A204.1 (cell line): ENCODE measurements at regions not wholly inside any gene's neighbourhood (a gene's known extent, or its start where the extent isn't known, plus 50 kb on each side); places are given as distances from the start of the nearest gene placed in this dataset.
"Not testable (repeated sequence)": the region's sequence is repeated elsewhere in the genome, so short reads cannot be mapped to it uniquely, and the experiment has no call there.

Source experiments
- FAIRE-seq: peaks from 2 replicates; lab custom pipeline; 2012; peaks lifted over from hg19 to GRCh38; lab: Jason Lieb, UNC

DNA sequence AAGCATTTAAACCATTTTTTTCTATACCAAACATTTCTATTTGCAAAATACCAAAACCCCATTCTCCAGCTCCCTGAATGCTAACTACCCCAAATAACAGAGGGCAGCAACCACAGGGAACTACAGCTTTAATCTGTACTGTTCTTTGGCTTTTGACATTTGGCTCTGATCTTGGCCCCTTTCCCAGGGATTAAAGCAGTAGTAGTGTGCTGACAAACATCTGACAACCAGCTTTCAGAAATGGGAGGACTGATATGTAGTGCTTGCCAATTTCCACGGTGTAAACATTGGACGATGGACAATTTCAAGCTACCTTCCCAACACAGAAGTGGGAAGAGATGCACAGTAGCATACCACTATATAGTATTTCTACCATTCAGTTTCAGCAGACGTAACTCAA is 88.4 kb upstream of the TEAD1 start:
- FAIRE-seq = no peak

DNA sequence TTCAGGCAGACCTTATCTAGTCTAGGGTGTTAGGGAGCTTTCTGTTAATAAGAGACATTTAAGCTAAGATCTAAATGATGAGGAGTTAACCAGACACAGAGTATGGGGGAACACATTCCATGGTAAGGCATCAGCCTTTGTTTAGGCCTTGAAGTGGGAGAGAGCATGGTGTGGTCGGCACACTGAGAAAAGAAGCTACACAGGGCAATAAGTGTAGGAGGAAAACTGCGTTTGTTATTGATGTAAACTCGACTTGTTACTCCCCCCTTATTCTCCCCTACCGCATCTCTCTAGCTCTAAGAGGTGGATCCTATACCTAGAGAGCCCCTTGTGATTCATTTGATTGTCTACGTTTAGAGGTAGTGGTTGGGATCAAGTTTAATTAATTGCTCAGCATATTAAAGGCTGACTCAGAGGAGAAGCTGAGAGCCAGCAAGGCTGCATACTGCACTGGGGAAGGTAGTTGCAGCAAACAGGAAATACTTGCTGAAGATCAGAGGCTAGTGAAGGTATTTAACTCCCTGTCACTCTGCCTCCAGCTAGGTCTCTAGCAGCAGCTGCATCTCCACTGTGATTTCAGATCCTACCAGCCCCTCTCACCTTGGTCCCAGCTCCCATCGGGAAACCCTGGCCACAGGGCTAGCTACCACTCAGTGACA is 86.8 kb upstream of the TEAD1 start:
- FAIRE-seq = no peak

DNA sequence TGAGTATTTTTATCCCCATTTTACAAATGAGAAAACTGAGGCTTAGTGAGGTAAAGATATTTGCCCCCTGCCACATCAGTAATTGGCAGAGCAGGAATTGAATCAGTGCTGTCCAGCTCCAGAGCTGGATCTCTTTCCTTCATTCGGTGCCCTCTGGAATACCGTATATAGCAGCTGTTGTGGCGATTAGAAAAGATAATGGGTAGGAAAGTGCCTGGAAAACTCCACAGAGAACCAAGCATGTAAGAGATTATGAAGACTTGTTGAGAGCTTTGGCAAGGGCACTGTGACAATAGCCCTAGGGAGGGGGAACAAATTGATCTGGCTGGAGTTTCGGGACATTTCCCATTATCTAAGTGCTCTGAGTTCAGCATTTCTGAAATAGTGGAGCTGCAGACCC is 82.5 kb upstream of the TEAD1 start:
- FAIRE-seq = no peak

DNA sequence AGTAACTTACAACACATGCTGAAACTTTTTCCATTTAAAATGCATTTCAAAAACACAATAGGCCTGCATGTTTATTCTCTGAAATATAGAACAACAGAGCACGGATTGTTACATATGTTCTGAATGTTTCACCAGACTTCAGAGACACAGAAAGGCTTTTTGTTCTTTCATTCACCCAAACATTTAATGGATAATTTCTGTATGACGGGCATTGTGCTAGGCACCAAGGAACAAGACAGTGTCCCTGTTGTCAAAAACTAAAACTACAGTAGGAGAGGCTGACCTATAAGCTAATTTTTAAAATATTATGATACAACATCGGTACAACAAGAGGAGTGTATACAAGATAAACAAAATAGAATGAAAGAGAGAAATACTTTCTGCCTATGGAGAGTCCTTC is 81.9 kb upstream of the TEAD1 start:
- FAIRE-seq = no peak

DNA sequence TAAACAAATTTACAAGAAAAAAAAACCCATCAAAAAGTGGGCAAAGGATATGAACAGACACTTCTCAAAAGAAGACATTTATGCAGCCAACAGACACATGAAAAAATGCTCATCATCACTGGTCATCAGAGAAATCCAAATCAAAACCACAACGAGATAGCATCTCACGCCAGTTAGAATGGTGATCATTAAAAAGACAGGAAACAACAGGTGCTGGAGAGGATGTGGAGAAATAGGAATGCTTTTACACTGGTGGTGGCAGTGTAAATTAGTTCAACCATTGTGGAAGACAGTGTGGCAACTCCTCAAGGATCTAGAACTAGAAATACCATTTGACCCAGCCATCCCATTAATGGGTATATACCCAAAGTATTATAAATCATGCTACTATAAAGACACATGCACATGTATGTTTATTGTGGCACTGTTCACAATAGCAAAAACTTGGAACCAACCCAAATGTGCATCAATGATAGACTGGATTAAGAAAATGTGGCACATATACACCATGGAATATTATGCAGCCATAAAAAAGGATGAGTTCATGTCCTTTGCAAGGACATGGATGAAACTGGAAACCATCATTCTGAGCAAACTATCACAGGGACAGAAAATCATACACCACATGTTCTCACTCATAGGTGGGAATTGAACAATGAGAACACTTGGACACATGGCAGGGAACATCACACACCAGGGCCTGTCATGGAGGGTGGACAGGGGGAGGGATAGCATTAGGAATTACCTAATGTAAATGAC is 79.0 kb upstream of the TEAD1 start:
- not testable (repeated sequence) for FAIRE-seq

DNA sequence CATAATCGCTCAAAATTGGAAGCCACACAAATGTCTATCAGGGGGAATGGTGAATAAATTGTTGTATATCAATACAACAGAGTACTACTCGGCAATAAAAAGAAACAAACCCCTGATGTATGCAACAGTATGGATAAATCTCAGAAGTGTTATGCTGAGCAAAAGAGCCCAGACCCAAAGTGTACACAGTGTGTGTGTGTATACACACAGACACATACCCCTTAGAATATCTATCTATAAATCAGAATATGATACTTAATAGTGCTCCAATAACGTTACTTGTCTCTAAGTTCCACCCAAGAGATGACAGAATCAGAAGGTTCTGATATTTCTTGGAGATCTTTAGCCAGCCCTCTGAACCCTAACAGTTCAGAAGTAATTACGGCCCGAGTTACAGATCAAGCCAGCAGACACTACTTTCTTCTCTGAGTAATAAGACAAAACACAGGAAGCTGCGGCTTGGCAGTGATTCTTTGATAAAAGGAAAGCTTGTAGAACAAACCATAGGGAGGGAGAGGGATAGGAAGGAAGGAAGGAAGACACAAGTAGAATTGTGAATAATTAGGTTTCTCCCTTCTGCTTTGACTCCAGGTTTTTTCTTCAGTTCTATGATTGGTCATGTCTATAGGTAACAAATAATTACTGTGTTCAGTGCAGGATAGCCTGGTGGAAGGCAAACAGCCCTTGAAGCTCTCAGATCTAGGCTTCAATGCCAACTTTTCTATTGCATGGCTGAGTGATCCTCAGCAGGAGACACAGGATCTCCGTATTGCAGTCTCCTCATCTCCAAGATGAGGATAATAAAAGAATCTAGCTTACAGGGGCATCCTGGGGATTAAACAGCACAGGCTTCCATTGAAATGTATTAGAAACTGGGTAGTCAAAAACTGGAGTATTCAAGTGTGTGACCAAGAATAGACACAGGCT is 75.6 kb upstream of the TEAD1 start:
- FAIRE-seq = no peak

DNA sequence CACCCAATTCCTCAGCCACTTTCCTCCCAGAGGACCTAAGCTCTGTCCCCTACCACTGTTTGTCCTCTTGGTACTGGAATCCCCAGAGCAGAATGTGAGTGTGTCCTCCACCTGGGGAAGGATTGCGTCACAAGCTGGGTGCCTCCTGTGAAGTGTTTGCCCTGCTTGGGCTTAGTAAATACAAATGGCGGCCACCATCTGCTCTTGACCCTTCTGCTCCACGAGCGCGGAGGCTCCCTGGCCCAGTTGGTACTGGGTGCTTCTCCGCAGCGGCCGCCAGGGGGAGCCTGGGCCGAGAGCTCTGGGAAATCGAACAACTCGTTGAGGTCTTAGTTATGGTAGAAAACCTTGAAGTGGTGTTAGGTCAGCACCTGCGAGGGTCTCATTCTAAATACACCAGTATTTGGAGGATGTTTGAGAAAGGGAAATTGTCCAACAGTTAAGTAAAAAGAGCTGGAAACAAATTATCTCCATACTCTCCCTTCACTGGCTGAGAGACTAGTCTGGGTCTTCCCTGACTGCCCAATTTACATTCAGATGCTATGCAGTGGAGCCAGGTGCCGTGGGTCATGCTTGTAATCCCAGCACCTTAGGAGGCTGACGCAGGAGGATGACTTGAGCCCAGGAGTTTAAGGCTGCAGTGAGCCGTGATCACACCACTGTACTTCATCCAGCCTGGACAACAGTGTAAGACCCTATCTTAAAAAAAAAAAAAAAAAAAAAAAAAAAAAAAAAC is 74.6 kb upstream of the TEAD1 start:
- no peak for FAIRE-seq

DNA sequence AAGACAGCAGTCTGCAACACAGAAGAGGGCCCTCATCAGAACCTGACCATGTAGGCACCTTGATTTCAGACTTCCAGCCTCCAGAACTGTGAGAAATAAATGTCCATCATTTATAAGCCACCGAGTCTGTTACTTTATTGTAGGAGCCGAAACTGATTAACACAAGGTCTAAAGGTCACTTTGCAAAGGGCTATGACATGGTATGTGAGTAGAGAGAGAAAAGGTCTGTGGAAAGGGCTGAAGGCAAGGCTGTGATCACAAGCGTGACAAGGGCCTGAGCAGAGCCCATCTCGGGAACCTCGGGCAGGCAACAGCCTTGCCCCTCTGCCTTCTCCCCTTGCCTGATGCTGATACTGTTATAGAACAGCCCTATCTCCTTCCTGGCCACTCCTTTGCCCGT is 73.4 kb upstream of the TEAD1 start:
- FAIRE-seq = no peak

DNA sequence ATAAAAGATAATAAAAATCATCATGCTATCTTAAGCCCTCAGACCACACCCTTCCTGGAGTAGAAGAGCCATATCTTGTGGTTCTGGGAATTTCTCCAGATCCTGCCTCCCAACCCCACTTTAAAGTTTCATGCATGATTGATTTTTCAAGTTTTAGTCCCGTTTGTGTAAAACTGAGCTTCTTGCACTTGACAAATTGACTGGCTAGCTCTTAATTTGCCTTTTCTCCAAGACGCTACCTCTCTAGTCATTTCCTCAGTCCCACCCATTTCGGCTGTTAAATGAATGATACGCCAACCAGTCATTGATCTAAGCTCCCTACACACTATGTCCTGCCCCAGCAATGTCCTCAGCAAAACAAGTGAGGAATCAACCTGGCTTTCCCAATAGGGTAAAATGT is 71.8 kb upstream of the TEAD1 start:
- no peak for FAIRE-seq

DNA sequence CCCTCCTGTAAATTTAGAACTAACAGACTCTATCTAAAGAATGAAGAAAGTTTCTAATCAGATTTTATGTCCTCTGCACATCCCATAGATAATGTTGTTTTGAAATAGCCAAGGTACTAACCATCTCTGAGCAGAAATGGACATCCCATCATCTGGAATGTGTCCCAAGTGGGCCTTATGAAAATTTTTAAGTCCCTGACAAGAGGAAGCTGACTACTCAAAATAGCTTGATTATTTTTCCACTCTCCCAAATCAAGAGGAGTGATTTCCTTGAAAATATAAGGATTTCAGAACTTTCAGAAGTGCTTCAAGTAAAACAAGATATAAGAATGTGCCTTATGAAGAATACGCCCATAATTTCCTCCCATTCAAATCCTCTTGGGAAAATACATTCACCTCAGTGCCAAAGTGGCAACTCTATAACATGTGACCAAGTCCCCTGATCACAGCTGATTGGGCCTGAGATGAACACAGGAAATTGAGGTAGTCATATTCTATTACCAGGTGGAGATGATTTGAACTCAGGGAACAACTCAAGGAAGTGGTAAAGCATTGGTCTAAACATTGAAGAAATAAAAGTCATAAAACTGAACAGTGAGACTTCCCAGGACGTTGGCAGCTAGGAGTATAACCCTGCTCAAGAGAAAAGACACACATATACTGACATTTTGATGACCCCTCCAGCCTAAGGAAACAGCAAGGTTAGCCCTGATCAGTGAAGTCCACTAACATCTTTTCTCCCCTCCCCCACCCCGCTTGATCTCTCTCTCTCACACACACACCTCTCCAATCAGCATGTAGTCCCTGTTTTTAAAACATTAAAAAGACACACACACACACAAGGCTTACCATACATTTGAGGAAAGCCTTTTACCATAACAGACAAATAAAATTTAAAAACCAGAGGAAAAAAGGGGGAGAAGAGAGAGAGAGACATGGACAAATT is 70.8 kb upstream of the TEAD1 start:
- no peak for FAIRE-seq

DNA sequence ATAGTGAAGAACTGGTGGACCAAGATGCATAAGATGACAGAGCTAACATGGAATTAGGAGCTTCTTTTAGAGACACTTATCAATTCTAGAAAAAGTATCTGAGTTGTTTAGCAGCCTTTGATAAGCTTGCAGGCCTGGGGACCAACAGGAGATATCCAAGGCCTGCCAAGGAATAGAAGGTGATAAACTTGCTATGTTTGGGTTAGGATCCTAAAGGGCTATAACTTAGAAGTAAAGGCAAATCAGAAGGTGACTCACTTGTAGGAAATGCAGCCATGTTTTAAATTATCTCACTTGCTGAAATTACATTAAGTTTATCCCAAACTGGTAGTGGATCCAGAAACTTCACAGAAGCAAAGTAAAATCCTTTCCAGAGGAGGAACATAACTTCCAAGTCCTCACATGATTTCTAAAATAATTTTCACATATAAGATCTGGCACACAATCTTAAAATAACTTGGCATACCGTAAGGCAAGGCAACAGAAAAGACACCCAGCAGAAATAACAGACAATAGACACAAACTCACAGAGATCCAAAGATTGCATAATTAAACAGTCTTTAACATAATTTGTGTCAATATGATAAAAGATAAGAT is 69.6 kb upstream of the TEAD1 start:
- no peak for FAIRE-seq

DNA sequence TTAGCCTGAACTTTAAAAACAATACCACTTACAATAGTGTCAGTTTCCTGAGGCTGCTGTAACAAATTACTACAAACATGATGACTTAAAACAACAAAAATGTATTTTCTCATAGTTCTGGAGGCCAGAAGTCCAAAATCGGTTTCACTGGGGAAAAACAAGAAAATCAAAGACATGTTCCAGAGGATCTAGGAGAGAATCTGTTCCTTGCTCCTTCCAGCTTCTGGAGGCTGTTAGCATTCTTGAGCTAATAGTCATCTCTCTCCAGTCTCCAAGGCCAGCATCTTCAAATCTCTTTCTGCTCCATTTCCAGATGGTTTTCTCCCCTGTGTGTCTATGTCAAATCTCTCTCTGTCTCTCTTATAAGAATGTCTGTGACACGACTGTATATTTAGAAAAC is 67.6 kb upstream of the TEAD1 start:
- no peak for FAIRE-seq

DNA sequence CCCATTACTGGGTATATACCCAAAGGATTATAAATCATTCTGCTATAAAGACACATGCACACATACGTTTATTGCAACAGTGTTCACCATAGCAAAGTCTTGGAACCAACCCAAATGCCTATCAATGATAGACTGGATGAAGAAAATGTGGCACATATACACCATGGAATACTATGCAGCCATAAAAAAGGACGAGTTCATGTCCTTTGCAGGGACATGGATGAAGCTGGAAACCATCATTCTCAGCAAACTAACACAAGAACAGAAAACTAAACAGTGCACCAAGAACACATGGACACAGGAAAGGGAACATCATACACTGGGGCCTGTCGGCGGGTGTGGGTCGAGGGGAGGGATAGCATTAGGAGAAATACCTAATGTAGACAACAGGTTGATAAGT is 65.5 kb upstream of the TEAD1 start:
- not testable (repeated sequence) for FAIRE-seq

DNA sequence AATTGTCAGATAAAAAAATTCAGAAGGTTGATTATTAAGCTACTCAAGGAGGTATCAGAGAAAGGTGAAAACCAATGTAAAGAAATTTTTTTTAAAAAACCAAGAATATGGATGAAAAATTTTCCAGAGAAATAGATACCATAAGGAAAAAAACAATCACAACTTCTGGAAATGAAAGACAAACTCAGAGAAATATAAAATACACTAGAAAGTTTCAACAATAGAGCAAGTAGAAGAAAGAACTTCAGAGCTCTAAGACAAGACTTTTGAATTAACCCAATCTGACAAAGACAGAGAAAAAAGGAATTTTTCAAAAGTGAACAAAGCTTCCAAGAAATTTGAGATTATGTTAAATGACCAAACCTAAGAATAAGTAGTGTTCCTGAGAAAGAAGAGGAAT is 62.9 kb upstream of the TEAD1 start:
- peak; percentile 30 for FAIRE-seq

DNA sequence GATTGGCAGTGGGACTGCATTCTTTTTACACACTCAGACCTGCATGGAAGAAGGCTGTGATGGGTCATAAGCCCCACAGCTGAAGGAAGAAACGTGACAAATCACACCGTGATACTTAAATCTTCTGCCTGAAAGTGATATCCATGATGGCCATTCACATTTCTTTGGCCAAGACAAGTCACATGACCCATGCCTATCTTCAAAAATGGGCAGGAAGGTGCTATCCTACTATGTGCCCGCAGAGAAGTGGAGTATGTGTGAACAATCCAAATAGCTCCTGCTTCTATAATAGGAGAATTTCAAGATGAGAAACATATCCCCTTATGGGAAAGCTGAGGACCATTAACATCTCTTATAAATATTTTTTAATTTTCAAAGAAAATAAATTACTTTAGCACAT is 56.6 kb upstream of the TEAD1 start:
- FAIRE-seq = no peak

DNA sequence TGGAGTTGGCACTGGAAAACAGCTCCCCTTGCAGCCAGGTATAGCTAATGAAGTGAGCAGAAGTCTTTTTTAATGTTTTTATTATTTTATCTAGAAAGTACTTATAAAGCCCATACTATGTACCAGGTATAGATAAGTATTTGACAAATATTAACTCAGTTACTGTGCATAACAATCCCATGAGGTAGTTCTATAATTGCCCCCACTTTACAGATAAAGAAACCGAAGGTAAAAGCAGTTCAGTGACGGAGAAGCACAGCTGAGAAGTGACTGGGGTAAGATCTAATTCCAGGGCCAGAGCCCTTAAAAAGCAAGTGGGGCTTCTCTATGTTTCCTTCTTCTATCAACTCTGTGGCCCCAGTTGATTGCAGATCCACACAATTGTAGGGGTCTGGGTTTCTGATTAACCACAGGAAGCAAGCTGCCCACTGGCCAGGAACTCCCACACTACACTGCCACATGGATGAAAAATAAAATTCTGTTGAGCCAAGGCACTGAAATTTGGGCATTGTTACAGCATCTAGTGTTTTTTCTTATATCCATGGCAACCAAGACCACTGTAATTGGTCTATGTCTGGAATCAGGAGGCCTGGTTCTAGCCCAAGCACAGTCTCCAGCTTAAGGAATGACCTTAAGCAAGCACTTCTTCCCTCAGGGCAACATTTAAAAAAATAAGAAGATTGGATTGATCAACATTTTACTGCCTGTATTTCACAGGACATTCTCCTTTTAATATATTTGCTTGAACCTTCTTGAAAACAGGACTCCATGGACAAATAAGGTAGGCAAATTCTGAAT is 55.3 kb upstream of the TEAD1 start:
- FAIRE-seq = no peak

DNA sequence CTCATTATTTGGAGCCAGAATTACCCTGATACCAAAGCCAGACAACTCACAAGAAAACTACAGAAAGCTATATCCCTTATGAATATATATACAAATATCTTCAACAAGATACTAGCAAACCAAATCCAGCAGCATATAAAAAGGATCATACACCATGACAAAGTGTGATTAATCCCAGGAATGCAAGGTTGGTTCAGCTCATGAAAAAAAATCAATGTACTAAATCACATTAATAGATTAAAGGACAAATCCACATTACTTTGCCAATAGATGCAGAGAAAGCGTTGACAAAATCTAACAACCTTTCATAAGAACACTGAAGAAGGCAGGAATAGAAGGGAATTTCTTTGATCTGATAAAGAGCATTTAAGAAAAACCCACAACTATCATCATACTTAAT is 50.4 kb upstream of the TEAD1 start:
- FAIRE-seq = no peak
